Right lobe of liver (tissue), 6 donors: ENCODE measurements at regions not wholly inside any gene's neighbourhood (a gene's known extent, or its start where the extent isn't known, plus 50 kb on each side); places are given as distances from the start of the nearest gene placed in this dataset.

Experiments
- ATAC-seq, 4 donors: fragments of 200-7000 bp; cut with Tn5 transposase; one replicate each; pipeline ENCODE4 v1.9.1; 2020; ENCODE audit warnings: mild to moderate bottlenecking in 4 of 4, moderate library complexity in 4 of 4
- DNase-seq, 3 donors: peaks; one replicate each; pipeline ENCODE4 v3.0.0-alpha.2; 2020
- H3K27ac ChIP-seq, 3 donors: fragments of 200-600 bp; one replicate each; pipeline ENCODE4 v1.8.0; 2022
- H3K27me3 ChIP-seq, 2 donors: fragments of 200-600 bp; one replicate each; pipeline ENCODE4 v1.8.0; 2022
- H3K36me3 ChIP-seq, 4 donors: fragments of 200-600 bp; sonication (generic) in 1 of 4; one replicate each; pipeline versions ENCODE4 v1.5.1 to v1.8.0; 2017 to 2022; ENCODE audit warnings: control low read depth in 1 of 4
- H3K4me1 ChIP-seq, 4 donors: fragments of 200-600 bp; sonication (generic) in 1 of 4; one replicate each; pipeline versions ENCODE4 v1.5.1 to v1.8.0; 2017 to 2022; ENCODE audit warnings: control low read depth in 1 of 4
- H3K4me3 ChIP-seq, 3 donors: fragments of 200-600 bp; one replicate each; pipeline ENCODE4 v1.8.0; 2022
- H3K9me3 ChIP-seq, 4 donors: fragments of 200-600 bp; sonication (generic) in 1 of 4; one replicate each; pipeline versions ENCODE4 v1.5.1 to v1.8.0; 2017 to 2022; ENCODE audit warnings: control low read depth in 1 of 4
- CTCF ChIP-seq, 4 donors: fragments of 200-600 bp in 3 of 4; fragments of 450-650 bp in 1 of 4; IDR thresholded peaks; one replicate each; pipeline versions ENCODE4 v1.5.1 to v1.8.0; 2016 to 2022; ENCODE audit warnings: antibody characterized with exemption in 4 of 4, mild to moderate bottlenecking in 2 of 4
- POLR2A ChIP-seq: fragments of 450-650 bp; IDR thresholded peaks from one replicate; pipeline ENCODE4 v1.6.1; 2017; ENCODE audit warnings: antibody characterized with exemption, mild to moderate bottlenecking
- WGBS: methylation state at CpG from one replicate; pipeline ENCODE4 v1.1.6; 2018; ENCODE audit warnings: low coverage, low lambda C conversion rate; ENCODE audit not compliant: insufficient coverage; ENCODE audit errors: missing lambda C conversion rate; 5-methylcytosine and 5-hydroxymethylcytosine counted together
- intact Hi-C, 2 donors: fragments of 100-400 bp; cut with DNase I; formaldehyde crosslinking; loops; one replicate each; pipeline versions ENCODE4 v1.11.2 to v1.14.1; 2022
- donor health status: DM: no; HTN: yes; CAD: no.
- donor health status: DM: no; HTN: no; CAD: no.
- donor health status: DM: no; HTN: no; CAD: no.
- donor health status: DM: no; HTN: yes; CAD: no.
- donor health status: DM: no; HTN: yes; CAD: no.

- no peak for TF ChIP-seq POLR2A
- TF ChIP-seq CTCF (IDR thresholded peaks at IDR 0.05), result no peak
- Histone ChIP-seq H3K36me3 (no peaks in the 10 kb centered on the region), H3K4me1 (no peaks in the 10 kb centered on the region), H3K9me3 (no peaks in the 10 kb centered on the region), H3K4me3 (no peak overlapping the region), H3K27me3 (no peaks in the 10 kb centered on the region), H3K27ac (no peak overlapping the region)
- WGBS, result 83% methylated on average over 3 of the region's 3 CpGs
- no peak for ATAC-seq
- DNase-seq, result no peak
- intact Hi-C loops, result no loop called here
Observed at GRCh38 chr5:58002323-58002722, 457.6 kb downstream of the PLK2 start.

- no peaks in the 10 kb centered on the region for H3K9me3 ChIP-seq
- ATAC-seq (no peak), DNase-seq (no peak)
- no peak overlapping the region for H3K27ac ChIP-seq
- no peaks in the 10 kb centered on the region for H3K4me1 ChIP-seq
- WGBS, result 71% methylated on average over 1 of the region's 1 CpG
- H3K36me3 ChIP-seq, result no peaks in the 10 kb centered on the region
- no peak for TF ChIP-seq CTCF (IDR thresholded peaks at IDR 0.05)
- TF ChIP-seq POLR2A, result no peak
- intact Hi-C loops, result no loop called here
- no peaks in the 10 kb centered on the region for H3K27me3 ChIP-seq
- H3K4me3 ChIP-seq, result no peak overlapping the region
Observed at GRCh38 chr5:57993866-57994265, 466.0 kb downstream of the PLK2 start.

GRCh38 chr5:57989378-57989777 lies 470.5 kb downstream of the PLK2 start:
- Histone ChIP-seq H3K36me3 (no peaks in the 10 kb centered on the region), H3K4me1 (no peaks in the 10 kb centered on the region), H3K27me3 (no peaks in the 10 kb centered on the region), H3K27ac (no peak overlapping the region), H3K9me3 (no peaks in the 10 kb centered on the region), H3K4me3 (no peak overlapping the region)
- ATAC-seq, result no peak
- TF ChIP-seq POLR2A, result no peak
- intact Hi-C loops, result no loop called here
- 51% methylated on average over 3 of the region's 3 CpGs for WGBS
- no peak for DNase-seq

GRCh38 chr5:57988813-57989212 lies 471.1 kb downstream of the PLK2 start:
- Histone ChIP-seq H3K36me3 (no peaks in the 10 kb centered on the region), H3K27me3 (no peaks in the 10 kb centered on the region), H3K27ac (no peak overlapping the region), H3K4me3 (no peak overlapping the region), H3K9me3 (no peaks in the 10 kb centered on the region), H3K4me1 (no peaks in the 10 kb centered on the region)
- ATAC-seq (no peak), DNase-seq (no peak)
- WGBS, result 62% methylated on average over 1 of the region's 1 CpG
- intact Hi-C loops, result no loop called here
- no peak for TF ChIP-seq CTCF (IDR thresholded peaks at IDR 0.05)
- no peak for TF ChIP-seq POLR2A

GRCh38 chr5:57987552-57987951 lies 472.3 kb downstream of the PLK2 start:
- WGBS, result 55% methylated on average over 1 of the region's 1 CpG
- DNase-seq, result no peak
- no peak overlapping the region for H3K27ac ChIP-seq
- ATAC-seq, result no peak
- H3K36me3 ChIP-seq, result no peaks in the 10 kb centered on the region
- H3K27me3 ChIP-seq, result no peaks in the 10 kb centered on the region
- intact Hi-C loops, result no loop called here
- no peaks in the 10 kb centered on the region for H3K9me3 ChIP-seq
- no peak for TF ChIP-seq CTCF (IDR thresholded peaks at IDR 0.05)
- TF ChIP-seq POLR2A, result no peak
- no peaks in the 10 kb centered on the region for H3K4me1 ChIP-seq
- H3K4me3 ChIP-seq, result no peak overlapping the region
